Upper lobe of left lung (tissue), 4 donors: ENCODE measurements at regions not wholly inside any gene's neighbourhood (a gene's known extent, or its start where the extent isn't known, plus 50 kb on each side); places are given as distances from the start of the nearest gene placed in this dataset.

Source experiments
- POLR2A ChIP-seq, 4 donors: fragments of 450-650 bp; IDR thresholded peaks; one replicate each; pipeline ENCODE4 v1.5.1; 2016 to 2017; ENCODE audit warnings: antibody characterized with exemption in 4 of 4, mild to moderate bottlenecking in 2 of 4
- TF ChIP-seq, protein P1 (sequence below), 6 experiments: fragments of 450-650 bp in 4 of 6; fragments of 200-600 bp in 2 of 6; sonication (generic) in 2 of 6; IDR thresholded peaks; one replicate each; pipeline ENCODE4 v1.5.1; 2016 to 2019; ENCODE audit warnings: antibody characterized with exemption in 6 of 6

DNA sequence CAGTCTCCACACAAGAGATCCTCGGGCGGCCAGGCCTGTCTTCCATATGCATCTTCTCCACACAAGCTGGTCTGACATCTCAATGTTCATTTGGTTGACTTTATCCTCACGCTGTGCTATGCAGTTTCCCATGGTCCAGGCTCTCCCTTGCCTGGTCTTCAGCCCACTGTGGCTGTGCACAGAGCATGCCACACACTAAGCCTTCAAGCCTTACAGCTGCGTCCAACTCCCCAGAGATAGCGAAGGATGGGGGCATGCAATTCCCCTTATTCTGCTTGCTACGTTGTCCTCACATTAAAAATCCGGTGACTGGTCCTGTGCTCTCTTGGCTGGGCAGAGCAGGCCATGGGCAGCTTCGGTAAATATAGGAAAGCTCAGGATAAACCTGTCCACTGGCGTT, 188.7 kb upstream of the TCERG1L start:
- TF ChIP-seq, protein P1, sequence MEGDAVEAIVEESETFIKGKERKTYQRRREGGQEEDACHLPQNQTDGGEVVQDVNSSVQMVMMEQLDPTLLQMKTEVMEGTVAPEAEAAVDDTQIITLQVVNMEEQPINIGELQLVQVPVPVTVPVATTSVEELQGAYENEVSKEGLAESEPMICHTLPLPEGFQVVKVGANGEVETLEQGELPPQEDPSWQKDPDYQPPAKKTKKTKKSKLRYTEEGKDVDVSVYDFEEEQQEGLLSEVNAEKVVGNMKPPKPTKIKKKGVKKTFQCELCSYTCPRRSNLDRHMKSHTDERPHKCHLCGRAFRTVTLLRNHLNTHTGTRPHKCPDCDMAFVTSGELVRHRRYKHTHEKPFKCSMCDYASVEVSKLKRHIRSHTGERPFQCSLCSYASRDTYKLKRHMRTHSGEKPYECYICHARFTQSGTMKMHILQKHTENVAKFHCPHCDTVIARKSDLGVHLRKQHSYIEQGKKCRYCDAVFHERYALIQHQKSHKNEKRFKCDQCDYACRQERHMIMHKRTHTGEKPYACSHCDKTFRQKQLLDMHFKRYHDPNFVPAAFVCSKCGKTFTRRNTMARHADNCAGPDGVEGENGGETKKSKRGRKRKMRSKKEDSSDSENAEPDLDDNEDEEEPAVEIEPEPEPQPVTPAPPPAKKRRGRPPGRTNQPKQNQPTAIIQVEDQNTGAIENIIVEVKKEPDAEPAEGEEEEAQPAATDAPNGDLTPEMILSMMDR (IDR thresholded peaks at IDR 0.05): no peak
- no peak for TF ChIP-seq POLR2A (IDR thresholded peaks at IDR 0.05)
